ENCODE measurements at regions not wholly inside any gene's neighbourhood (a gene's known extent, or its start where the extent isn't known, plus 50 kb on each side); places are given as distances from the start of the nearest gene placed in this dataset.

DNA sequence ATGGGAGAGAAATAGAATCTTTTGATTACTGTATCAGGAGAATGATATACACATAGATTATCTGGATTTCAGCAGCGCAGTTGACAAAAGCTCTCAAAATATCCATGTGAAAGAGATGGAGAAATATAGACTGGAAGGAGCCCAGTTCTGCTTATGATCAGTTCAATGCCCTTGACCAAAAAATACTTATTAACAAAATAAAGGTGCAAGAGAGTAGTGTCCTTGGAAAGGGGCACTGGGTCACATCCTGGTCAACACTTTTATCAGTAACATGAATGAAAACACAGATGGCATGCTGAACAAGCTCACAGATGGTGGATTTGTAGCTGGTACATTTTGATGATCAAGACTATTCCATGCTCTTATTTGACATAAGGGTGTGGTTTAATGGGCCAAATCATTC is 63.9 kb upstream of the PLEKHG1 start (continued):
- TF ChIP-seq CSRNP2 (CRISPR knock-in tag; conservative IDR thresholded peaks at IDR 0.05; ENCODE audit: low read depth) (no peak), FOXJ3 (CRISPR knock-in tag; IDR thresholded peaks at IDR 0.05; ENCODE audit: borderline replicate concordance) (peak; percentile 14; the same call in 1 of the 2 replicates), ZFP62 (CRISPR knock-in tag; IDR thresholded peaks at IDR 0.05) (no peak), SETDB1 (CRISPR knock-in tag; IDR thresholded peaks at IDR 0.05; ENCODE audit: borderline replicate concordance) (no peak), TAF15 (IDR thresholded peaks at IDR 0.05; ENCODE audit: low read depth, low read length, poor library complexity, severe bottlenecking) (no peak), ZSCAN20 (CRISPR knock-in tag; IDR thresholded peaks at IDR 0.05; ENCODE audit: borderline replicate concordance) (no peak), ZBTB8A (CRISPR knock-in tag; IDR thresholded peaks at IDR 0.05; ENCODE audit: borderline replicate concordance, low read depth) (no peak), ESRRA (CRISPR knock-in tag; IDR thresholded peaks at IDR 0.05; ENCODE audit: low read depth) (no peak), ZNF747 (CRISPR knock-in tag; IDR thresholded peaks at IDR 0.05; ENCODE audit: borderline replicate concordance) (no peak), DDIT3 (CRISPR knock-in tag; IDR thresholded peaks at IDR 0.05) (no peak), ATAD3A (CRISPR knock-in tag; IDR thresholded peaks at IDR 0.05) (no peak), ZNF260 (CRISPR knock-in tag; IDR thresholded peaks at IDR 0.05; ENCODE audit: borderline replicate concordance, low read depth) (no peak), ZNF616 (CRISPR knock-in tag; IDR thresholded peaks at IDR 0.05; ENCODE audit: low read depth) (no peak), ZNF264 (CRISPR knock-in tag; IDR thresholded peaks at IDR 0.05) (no peak), ZNF30 (CRISPR knock-in tag; IDR thresholded peaks at IDR 0.05) (no peak), ARHGAP35 (CRISPR knock-in tag; IDR thresholded peaks at IDR 0.05; ENCODE audit: borderline replicate concordance) (no peak), ZNF773 (CRISPR knock-in tag; IDR thresholded peaks at IDR 0.05; ENCODE audit: borderline replicate concordance) (no peak), ZNF558 (CRISPR knock-in tag; IDR thresholded peaks at IDR 0.05; ENCODE audit: borderline replicate concordance) (no peak), ZNF614 (CRISPR knock-in tag; IDR thresholded peaks at IDR 0.05; ENCODE audit: borderline replicate concordance) (no peak), CBX5 (CRISPR knock-in tag; IDR thresholded peaks at IDR 0.05; ENCODE audit: borderline replicate concordance) (no peak), ZNF354B (CRISPR knock-in tag; IDR thresholded peaks at IDR 0.05) (no peak), ZSCAN9 (CRISPR knock-in tag; IDR thresholded peaks at IDR 0.05; ENCODE audit: borderline replicate concordance) (no peak), RBAK (CRISPR knock-in tag; IDR thresholded peaks at IDR 0.05) (no peak), ZNF660 (CRISPR knock-in tag; IDR thresholded peaks at IDR 0.05; ENCODE audit: borderline replicate concordance, low read depth) (no peak), ZFAT (CRISPR knock-in tag; conservative IDR thresholded peaks at IDR 0.05) (no peak), BCL6 (CRISPR knock-in tag; IDR thresholded peaks at IDR 0.05) (peak; percentile 83)
- TF ChIP-seq, protein P1, sequence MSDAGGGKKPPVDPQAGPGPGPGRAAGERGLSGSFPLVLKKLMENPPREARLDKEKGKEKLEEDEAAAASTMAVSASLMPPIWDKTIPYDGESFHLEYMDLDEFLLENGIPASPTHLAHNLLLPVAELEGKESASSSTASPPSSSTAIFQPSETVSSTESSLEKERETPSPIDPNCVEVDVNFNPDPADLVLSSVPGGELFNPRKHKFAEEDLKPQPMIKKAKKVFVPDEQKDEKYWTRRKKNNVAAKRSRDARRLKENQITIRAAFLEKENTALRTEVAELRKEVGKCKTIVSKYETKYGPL (CRISPR knock-in tag; IDR thresholded peaks at IDR 0.05), result no peak

Data from HepG2 (cell line).